ENCODE measurements at regions not wholly inside any gene's neighbourhood (a gene's known extent, or its start where the extent isn't known, plus 50 kb on each side); places are given as distances from the start of the nearest gene placed in this dataset.

GRCh38 chr7:22630069-22630468 is 96.9 kb upstream of the IL6 start:
- H3K4me3 Mint-ChIP-seq: no peak overlapping the region
- peaks cover 3% of the 10 kb centered on the region for H3K36me3 Mint-ChIP-seq
- peaks cover 4% of the 10 kb centered on the region for H3K4me1 Mint-ChIP-seq
- no peaks in the 10 kb centered on the region for H3K9me3 Mint-ChIP-seq
- H3K27ac Mint-ChIP-seq: no peak overlapping the region
- peaks cover 44% of the 10 kb centered on the region for H3K27me3 Mint-ChIP-seq
- DNase-seq: no peak
- CTCF ChIA-PET: no interaction called here

- H3K27ac Mint-ChIP-seq: no peak overlapping the region
- peaks cover 46% of the 10 kb centered on the region for H3K27me3 Mint-ChIP-seq
- CTCF ChIA-PET: no interaction called here
- DNase-seq: no peak
- H3K4me1 Mint-ChIP-seq: peaks cover 4% of the 10 kb centered on the region
- H3K9me3 Mint-ChIP-seq: no peaks in the 10 kb centered on the region
- no peaks in the 10 kb centered on the region for H3K36me3 Mint-ChIP-seq
- H3K4me3 Mint-ChIP-seq: no peak overlapping the region
These were observed 97.9 kb upstream of the IL6 start for GRCh38 chr7:22629056-22629455.

- peaks cover 4% of the 10 kb centered on the region for H3K4me1 Mint-ChIP-seq
- DNase-seq: no peak
- H3K9me3 Mint-ChIP-seq: no peaks in the 10 kb centered on the region
- CTCF ChIA-PET: no interaction called here
- no peak overlapping the region for H3K27ac Mint-ChIP-seq
- no peaks in the 10 kb centered on the region for H3K36me3 Mint-ChIP-seq
- H3K27me3 Mint-ChIP-seq: peaks cover 53% of the 10 kb centered on the region
- no peak overlapping the region for H3K4me3 Mint-ChIP-seq
These were observed 98.9 kb upstream of the IL6 start for GRCh38 chr7:22628112-22628511.

GRCh38 chr7:22627136-22627535 is 99.9 kb upstream of the IL6 start:
- H3K9me3 Mint-ChIP-seq: no peaks in the 10 kb centered on the region
- no peak overlapping the region for H3K4me3 Mint-ChIP-seq
- peaks cover 3% of the 10 kb centered on the region for H3K4me1 Mint-ChIP-seq
- H3K27ac Mint-ChIP-seq: no peak overlapping the region
- DNase-seq: no peak
- CTCF ChIA-PET: interaction anchor here (1.0 kb wide), 1 partner anchor 63 kb away, joined by 3 read pairs; no protein-coding TSS in a partner anchor
- H3K36me3 Mint-ChIP-seq: no peaks in the 10 kb centered on the region
- peaks cover 52% of the 10 kb centered on the region for H3K27me3 Mint-ChIP-seq

GRCh38 chr7:22625251-22625650 is 101.7 kb upstream of the IL6 start:
- CTCF ChIA-PET: interaction anchor here (0.8 kb wide), 1 partner anchor 26 kb away, joined by 3 read pairs; no protein-coding TSS in a partner anchor
- DNase-seq: no peak
- H3K4me1 Mint-ChIP-seq: peaks cover 3% of the 10 kb centered on the region
- no peaks in the 10 kb centered on the region for H3K36me3 Mint-ChIP-seq
- peaks cover 2% of the 10 kb centered on the region for H3K9me3 Mint-ChIP-seq
- H3K27ac Mint-ChIP-seq: no peak overlapping the region
- peaks cover 57% of the 10 kb centered on the region for H3K27me3 Mint-ChIP-seq
- H3K4me3 Mint-ChIP-seq: no peak overlapping the region

GRCh38 chr7:22624781-22625180 is 102.2 kb upstream of the IL6 start:
- Mint-ChIP-seq H3K9me3 (peaks cover 2% of the 10 kb centered on the region), H3K27me3 (peaks cover 53% of the 10 kb centered on the region), H3K4me3 (no peak overlapping the region), H3K36me3 (no peaks in the 10 kb centered on the region), H3K27ac (no peak overlapping the region), H3K4me1 (peaks cover 3% of the 10 kb centered on the region)
- DNase-seq: no peak
- CTCF ChIA-PET: interaction anchor here (0.8 kb wide), 1 partner anchor 27 kb away, joined by 3 read pairs; no protein-coding TSS in a partner anchor

GRCh38 chr7:22622116-22622785 is 104.7 kb upstream of the IL6 start:
- DNase-seq: no peak
- Mint-ChIP-seq H3K9me3 (peaks cover 16% of the 10 kb centered on the region), H3K27ac (no peak overlapping the region), H3K36me3 (peaks cover 6% of the 10 kb centered on the region), H3K4me3 (no peak overlapping the region), H3K27me3 (peaks cover 42% of the 10 kb centered on the region), H3K4me1 (peaks cover 3% of the 10 kb centered on the region)
- CTCF ChIA-PET: interaction anchor here (0.8 kb wide), 1 partner anchor 106 kb away, joined by 3 read pairs; no protein-coding TSS in a partner anchor

- peaks cover 3% of the 10 kb centered on the region for H3K4me1 Mint-ChIP-seq
- H3K9me3 Mint-ChIP-seq: peaks cover 25% of the 10 kb centered on the region
- no peak for DNase-seq
- no peak overlapping the region for H3K27ac Mint-ChIP-seq
- H3K4me3 Mint-ChIP-seq: no peak overlapping the region
- CTCF ChIA-PET: no interaction called here
- H3K27me3 Mint-ChIP-seq: peaks cover 50% of the 10 kb centered on the region
- H3K36me3 Mint-ChIP-seq: peaks cover 12% of the 10 kb centered on the region
These were observed 108.5 kb upstream of the IL6 start for GRCh38 chr7:22618528-22618927.

- Mint-ChIP-seq H3K4me3 (no peak overlapping the region), H3K27ac (no peak overlapping the region), H3K27me3 (peaks cover 49% of the 10 kb centered on the region), H3K4me1 (no peaks in the 10 kb centered on the region), H3K9me3 (peaks cover 25% of the 10 kb centered on the region), H3K36me3 (peaks cover 12% of the 10 kb centered on the region)
- CTCF ChIA-PET: interaction anchor here (1.0 kb wide), 1 partner anchor 110 kb away, joined by 3 read pairs; the partner anchor contains the start of gene IL6
- DNase-seq: no peak
These were observed 109.8 kb upstream of the IL6 start for GRCh38 chr7:22617166-22617565.

GRCh38 chr7:22613496-22613895 is 113.5 kb upstream of the IL6 start:
- no peak overlapping the region for H3K27ac Mint-ChIP-seq
- peaks cover 46% of the 10 kb centered on the region for H3K27me3 Mint-ChIP-seq
- H3K36me3 Mint-ChIP-seq: peaks cover 12% of the 10 kb centered on the region
- CTCF ChIA-PET: no interaction called here
- DNase-seq: no peak
- H3K9me3 Mint-ChIP-seq: peaks cover 21% of the 10 kb centered on the region
- no peaks in the 10 kb centered on the region for H3K4me1 Mint-ChIP-seq
- H3K4me3 Mint-ChIP-seq: no peak overlapping the region

- CTCF ChIA-PET: no interaction called here
- Mint-ChIP-seq H3K27ac (no peak overlapping the region), H3K9me3 (peaks cover 14% of the 10 kb centered on the region), H3K36me3 (peaks cover 10% of the 10 kb centered on the region), H3K27me3 (peaks cover 46% of the 10 kb centered on the region), H3K4me1 (no peaks in the 10 kb centered on the region), H3K4me3 (no peak overlapping the region)
- DNase-seq: no peak
These were observed 112.8 kb upstream of the STEAP1B start for GRCh38 chr7:22612776-22613175.

GRCh38 chr7:22611758-22612079 is 111.7 kb upstream of the STEAP1B start:
- Mint-ChIP-seq H3K4me1 (no peaks in the 10 kb centered on the region), H3K9me3 (peaks cover 4% of the 10 kb centered on the region), H3K36me3 (no peaks in the 10 kb centered on the region), H3K27ac (no peak overlapping the region), H3K27me3 (peaks cover 36% of the 10 kb centered on the region), H3K4me3 (no peak overlapping the region)
- CTCF ChIA-PET: no interaction called here
- no peak for DNase-seq

- Mint-ChIP-seq H3K27me3 (peaks cover 36% of the 10 kb centered on the region), H3K4me3 (no peak overlapping the region), H3K27ac (no peak overlapping the region), H3K36me3 (no peaks in the 10 kb centered on the region), H3K9me3 (peaks cover 3% of the 10 kb centered on the region), H3K4me1 (no peaks in the 10 kb centered on the region)
- CTCF ChIA-PET: no interaction called here
- no peak for DNase-seq
These were observed 111.2 kb upstream of the STEAP1B start for GRCh38 chr7:22610951-22611757.

GRCh38 chr7:22610263-22610662 is 110.3 kb upstream of the STEAP1B start:
- Mint-ChIP-seq H3K9me3 (peaks cover 2% of the 10 kb centered on the region), H3K27ac (no peak overlapping the region), H3K4me3 (no peak overlapping the region), H3K27me3 (peaks cover 33% of the 10 kb centered on the region), H3K36me3 (no peaks in the 10 kb centered on the region), H3K4me1 (no peaks in the 10 kb centered on the region)
- DNase-seq: no peak
- CTCF ChIA-PET: no interaction called here

GRCh38 chr7:22607180-22607579 is 107.2 kb upstream of the STEAP1B start:
- Mint-ChIP-seq H3K9me3 (no peaks in the 10 kb centered on the region), H3K27me3 (peaks cover 34% of the 10 kb centered on the region), H3K36me3 (peaks cover 2% of the 10 kb centered on the region), H3K4me3 (no peak overlapping the region), H3K27ac (no peak overlapping the region), H3K4me1 (no peaks in the 10 kb centered on the region)
- CTCF ChIA-PET: no interaction called here
- DNase-seq: no peak
